ENCODE measurements at regions not wholly inside any gene's neighbourhood (a gene's known extent, or its start where the extent isn't known, plus 50 kb on each side); places are given as distances from the start of the nearest gene placed in this dataset.

DNA sequence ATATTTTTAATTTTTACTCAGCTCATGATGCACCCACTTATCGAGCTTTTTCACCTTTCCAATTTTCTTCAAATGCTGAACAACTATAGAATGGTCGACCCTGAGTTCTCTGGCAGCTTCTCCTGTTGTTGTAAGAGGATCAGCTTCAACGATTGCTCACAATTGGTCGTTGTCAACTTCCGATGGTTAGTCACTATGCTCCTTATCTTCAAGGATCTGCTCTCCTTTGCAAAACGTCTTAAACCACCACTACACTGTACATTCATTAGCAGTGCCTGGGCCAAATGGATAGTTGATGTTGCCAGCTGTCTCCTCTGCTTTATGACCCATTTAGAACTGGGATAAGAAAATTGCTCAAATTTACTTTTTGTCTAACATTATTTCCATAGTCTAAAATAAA is 385.9 kb upstream of the LYPLAL1 start:
- no peak for ATAC-seq (replicated peaks; ENCODE audit: extremely low read depth, poor library complexity, severe bottlenecking)
- Mint-ChIP-seq H3K36me3 (ENCODE audit: insufficient read depth) (peaks cover 2% of the 10 kb centered on the region), H3K27me3 (no peaks in the 10 kb centered on the region), H3K4me3 (no peak overlapping the region), H3K9me3 (peaks cover 6% of the 10 kb centered on the region), H3K27ac (ENCODE audit: low read depth) (no peak overlapping the region), H3K4me1 (no peaks in the 10 kb centered on the region)
- no peak for DNase-seq (ENCODE audit: low spot score in 2 of 2)

DNA sequence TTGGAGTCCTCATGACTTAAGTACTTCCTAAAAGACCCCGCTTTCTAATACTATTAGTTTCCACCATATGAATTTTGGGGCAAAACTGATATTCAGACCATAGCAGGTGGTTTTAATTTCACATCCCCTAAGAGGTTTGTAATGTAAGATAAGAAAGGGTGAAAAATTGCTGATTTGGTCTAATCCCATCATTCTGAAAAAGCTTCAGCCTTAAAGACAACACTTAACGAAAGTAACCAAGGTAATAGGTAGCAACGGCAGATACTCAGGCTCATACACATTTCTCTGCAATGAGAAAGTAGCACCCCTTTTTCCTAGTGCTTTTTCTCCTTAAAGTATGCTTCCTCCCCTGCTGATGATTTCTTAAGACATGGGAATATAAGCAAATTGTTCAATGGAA is 376.9 kb upstream of the LYPLAL1 start:
- H3K4me1 Mint-ChIP-seq, result no peaks in the 10 kb centered on the region

DNA sequence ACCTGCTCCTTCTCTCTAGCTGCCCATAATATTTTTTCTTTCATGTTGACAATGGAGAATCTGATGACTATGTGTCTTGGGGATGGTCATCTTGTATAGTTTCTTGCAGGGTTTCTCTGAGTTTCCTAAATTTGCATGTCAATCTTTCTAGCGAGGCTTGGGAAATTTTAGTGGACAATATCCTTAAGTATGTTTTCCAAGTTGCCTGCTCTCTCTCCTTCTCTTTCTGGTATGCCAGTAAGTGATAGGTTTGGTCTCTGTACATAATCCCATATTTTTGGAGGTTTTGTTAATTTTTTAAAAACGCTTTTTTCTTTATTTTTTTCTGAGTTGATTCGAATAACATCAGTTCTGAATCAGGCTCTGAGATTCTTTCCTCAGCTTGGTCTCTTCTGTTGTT is 370.9 kb upstream of the LYPLAL1 start:
- Mint-ChIP-seq H3K27ac (ENCODE audit: low read depth) (no peak overlapping the region), H3K27me3 (no peaks in the 10 kb centered on the region), H3K4me1 (no peaks in the 10 kb centered on the region), H3K4me3 (no peak overlapping the region), H3K9me3 (peaks cover 9% of the 10 kb centered on the region), H3K36me3 (ENCODE audit: insufficient read depth) (no peaks in the 10 kb centered on the region)
- no peak for ATAC-seq (replicated peaks; ENCODE audit: extremely low read depth, poor library complexity, severe bottlenecking)
- DNase-seq (ENCODE audit: low spot score in 2 of 2), result no peak

More for the DNA sequence above, 376.9 kb upstream of the LYPLAL1 start:
- Mint-ChIP-seq H3K27ac (ENCODE audit: low read depth) (no peak overlapping the region), H3K36me3 (ENCODE audit: insufficient read depth) (no peaks in the 10 kb centered on the region), H3K4me3 (no peak overlapping the region), H3K9me3 (peaks cover 9% of the 10 kb centered on the region), H3K27me3 (no peaks in the 10 kb centered on the region)
- no peak for DNase-seq (ENCODE audit: low spot score in 2 of 2)
- no peak for ATAC-seq (replicated peaks; ENCODE audit: extremely low read depth, poor library complexity, severe bottlenecking)

DNA sequence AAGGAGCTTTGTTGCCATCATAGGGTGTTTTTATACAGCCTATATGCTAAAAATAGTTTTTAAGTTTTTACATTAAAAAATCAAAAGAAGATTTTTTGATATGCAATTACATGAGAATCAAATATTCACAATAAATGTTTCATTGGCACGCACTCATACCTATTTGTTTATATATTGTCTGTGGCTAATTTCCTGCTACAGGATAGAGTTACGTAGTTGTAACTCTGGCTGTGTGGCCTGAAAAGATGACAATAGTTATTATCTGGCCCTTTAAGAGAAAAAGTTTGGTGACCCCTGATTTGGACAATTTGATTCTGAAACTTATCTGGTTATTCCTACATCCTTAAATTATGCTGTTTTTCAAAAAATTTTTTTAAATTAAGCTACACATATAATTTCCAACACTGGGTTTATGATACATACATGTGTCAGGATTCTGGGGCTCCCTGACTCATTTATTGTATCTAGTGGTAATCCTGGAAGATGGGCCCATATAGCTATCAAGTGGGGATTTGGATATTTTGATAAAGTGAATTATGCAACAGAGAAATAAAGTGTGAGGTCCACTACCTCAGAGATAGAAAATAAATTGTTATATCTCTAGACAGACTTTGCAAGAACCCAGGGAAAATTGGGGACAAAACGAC is 370.2 kb upstream of the LYPLAL1 start:
- no peak overlapping the region for H3K27ac Mint-ChIP-seq (ENCODE audit: low read depth)
- H3K4me1 Mint-ChIP-seq, result no peaks in the 10 kb centered on the region

DNA sequence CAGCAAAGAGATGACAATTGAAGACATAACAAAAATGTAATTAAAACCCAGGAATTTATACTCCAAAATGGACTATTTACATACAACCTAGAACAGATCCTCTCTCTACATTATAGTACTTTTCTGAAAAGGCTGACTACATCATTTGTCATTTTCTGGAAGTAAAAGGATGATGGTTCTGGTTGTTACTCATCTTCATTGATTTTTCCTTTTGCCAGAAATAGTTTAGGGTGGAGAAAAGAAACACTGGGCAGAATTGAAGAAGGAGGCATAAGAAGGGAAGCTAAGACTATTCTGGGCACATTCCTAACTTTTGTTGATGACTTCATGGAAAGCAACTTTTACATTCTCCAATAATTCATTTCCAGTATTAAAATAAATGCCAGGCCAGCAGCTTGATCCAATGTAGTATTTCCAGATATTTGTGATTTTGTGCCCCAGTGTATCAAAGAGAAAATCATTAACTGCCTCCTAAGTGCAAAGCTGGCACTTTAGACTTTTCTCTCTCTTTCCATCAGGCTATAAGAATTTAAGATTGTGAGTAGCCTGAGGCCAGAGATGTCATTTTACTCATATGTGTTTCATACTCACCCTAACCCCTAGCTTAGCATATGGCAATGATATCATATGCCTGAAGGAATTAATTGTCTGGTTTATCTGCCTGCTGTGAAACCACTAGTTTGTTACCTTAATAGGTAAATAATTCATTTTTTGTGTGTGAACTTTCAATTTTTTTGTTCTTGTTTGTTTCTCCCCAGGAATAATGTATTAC is 369.5 kb upstream of the LYPLAL1 start:
- no peaks in the 10 kb centered on the region for H3K4me1 Mint-ChIP-seq
- H3K27ac Mint-ChIP-seq (ENCODE audit: low read depth), result no peak overlapping the region

More for the DNA sequence above, 370.2 kb upstream of the LYPLAL1 start:
- H3K27me3 Mint-ChIP-seq, result no peaks in the 10 kb centered on the region
- H3K36me3 Mint-ChIP-seq (ENCODE audit: insufficient read depth), result no peaks in the 10 kb centered on the region
- ATAC-seq (replicated peaks; ENCODE audit: extremely low read depth, poor library complexity, severe bottlenecking) (no peak), DNase-seq (ENCODE audit: low spot score in 2 of 2) (no peak)
- no peak overlapping the region for H3K4me3 Mint-ChIP-seq
- peaks cover 13% of the 10 kb centered on the region for H3K9me3 Mint-ChIP-seq

DNA sequence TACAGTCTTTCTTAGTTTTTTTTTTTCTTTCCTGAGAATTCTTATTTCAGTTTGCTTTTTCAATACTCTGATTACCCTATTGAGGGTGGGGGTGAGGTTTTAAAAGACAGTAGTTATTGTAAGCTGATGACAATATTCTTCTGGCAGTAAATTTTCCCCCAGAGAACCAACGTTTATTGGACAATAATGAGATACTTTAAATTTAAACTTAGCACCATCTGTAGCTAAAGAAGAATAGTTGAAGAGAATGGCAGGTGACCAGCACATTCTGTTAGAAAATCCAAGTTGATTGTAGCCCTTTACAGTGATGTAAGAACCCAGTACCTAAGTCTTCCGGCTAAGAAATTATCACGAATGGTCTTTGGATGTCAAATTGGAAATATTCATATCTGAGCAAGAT is 364.6 kb upstream of the LYPLAL1 start:
- Mint-ChIP-seq H3K36me3 (ENCODE audit: insufficient read depth) (no peaks in the 10 kb centered on the region), H3K27ac (ENCODE audit: low read depth) (no peak overlapping the region), H3K4me1 (no peaks in the 10 kb centered on the region), H3K27me3 (no peaks in the 10 kb centered on the region), H3K9me3 (peaks cover 11% of the 10 kb centered on the region), H3K4me3 (no peak overlapping the region)
- ATAC-seq (replicated peaks; ENCODE audit: extremely low read depth, poor library complexity, severe bottlenecking) (no peak), DNase-seq (ENCODE audit: low spot score in 2 of 2) (no peak)

More for the DNA sequence above, 369.5 kb upstream of the LYPLAL1 start:
- Mint-ChIP-seq H3K27me3 (no peaks in the 10 kb centered on the region), H3K9me3 (peaks cover 20% of the 10 kb centered on the region), H3K36me3 (ENCODE audit: insufficient read depth) (no peaks in the 10 kb centered on the region), H3K4me3 (no peak overlapping the region)
- DNase-seq (ENCODE audit: low spot score in 2 of 2), result no peak
- no peak for ATAC-seq (replicated peaks; ENCODE audit: extremely low read depth, poor library complexity, severe bottlenecking)

DNA sequence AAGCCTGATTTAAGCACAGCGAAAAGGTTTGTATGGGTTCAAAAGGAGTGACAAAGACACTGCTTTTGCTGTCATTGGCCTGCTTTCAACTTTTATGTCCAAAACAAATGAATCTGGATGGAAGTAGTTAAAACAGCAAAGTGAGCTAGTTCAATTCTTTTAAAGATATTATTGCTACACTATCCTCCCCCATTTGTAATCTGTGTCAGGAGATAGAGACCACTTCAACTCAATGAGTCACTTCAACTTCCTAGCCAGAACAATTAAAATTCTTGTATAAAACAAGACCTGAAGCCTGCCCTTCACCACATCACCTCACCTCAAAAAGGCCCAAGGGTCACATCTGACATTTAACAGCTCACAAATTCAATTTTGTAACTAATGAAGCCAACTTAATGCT is 364.1 kb upstream of the LYPLAL1 start:
- Mint-ChIP-seq H3K4me3 (no peak overlapping the region), H3K9me3 (peaks cover 11% of the 10 kb centered on the region), H3K27ac (ENCODE audit: low read depth) (no peak overlapping the region), H3K27me3 (no peaks in the 10 kb centered on the region), H3K36me3 (ENCODE audit: insufficient read depth) (no peaks in the 10 kb centered on the region), H3K4me1 (no peaks in the 10 kb centered on the region)
- ATAC-seq (replicated peaks; ENCODE audit: extremely low read depth, poor library complexity, severe bottlenecking) (no peak), DNase-seq (ENCODE audit: low spot score in 2 of 2) (no peak)

DNA sequence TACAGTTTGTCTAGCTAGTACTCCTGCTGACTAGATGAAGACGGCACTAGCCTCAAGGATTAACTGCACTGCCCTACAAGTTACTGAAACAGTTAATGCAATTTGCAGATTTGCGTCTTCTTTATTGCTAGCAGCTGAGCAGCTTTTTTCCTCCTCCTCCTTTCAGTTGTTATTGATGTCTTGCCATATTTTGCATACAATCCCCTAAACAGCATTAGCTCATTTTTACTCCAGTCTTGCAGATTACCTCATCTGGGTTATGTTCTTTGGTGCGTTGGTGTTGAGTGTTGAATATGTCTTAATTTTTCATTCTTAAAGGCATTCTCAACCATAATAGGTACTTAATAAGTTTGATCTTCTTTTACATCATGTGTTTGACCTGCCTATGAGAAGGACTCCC is 363.4 kb upstream of the LYPLAL1 start:
- Mint-ChIP-seq H3K9me3 (peaks cover 11% of the 10 kb centered on the region), H3K36me3 (ENCODE audit: insufficient read depth) (no peaks in the 10 kb centered on the region), H3K27me3 (no peaks in the 10 kb centered on the region), H3K4me3 (no peak overlapping the region), H3K27ac (ENCODE audit: low read depth) (no peak overlapping the region), H3K4me1 (no peaks in the 10 kb centered on the region)
- ATAC-seq (replicated peaks; ENCODE audit: extremely low read depth, poor library complexity, severe bottlenecking) (no peak), DNase-seq (ENCODE audit: low spot score in 2 of 2) (no peak)

DNA sequence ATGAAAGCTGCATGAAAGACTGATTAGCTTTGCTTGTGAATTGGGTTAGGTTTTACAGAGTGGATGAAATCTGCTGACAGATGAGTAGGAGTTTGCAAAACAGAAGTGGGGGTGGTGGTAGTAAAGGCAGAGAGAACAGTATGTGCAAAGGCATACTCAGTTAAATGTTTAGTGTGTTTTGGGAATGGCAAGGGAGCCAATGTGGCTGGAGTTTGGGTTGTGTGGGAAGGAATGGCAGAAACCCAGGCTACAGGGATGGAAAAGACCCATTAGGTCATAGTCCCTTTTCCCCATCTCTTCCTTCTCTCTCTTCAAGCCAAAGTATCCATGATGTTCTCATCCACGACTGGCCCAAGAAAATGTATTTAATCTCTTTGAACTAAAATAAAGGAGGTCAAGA is 362.2 kb upstream of the LYPLAL1 start:
- Mint-ChIP-seq H3K9me3 (peaks cover 11% of the 10 kb centered on the region), H3K4me3 (no peak overlapping the region), H3K27me3 (no peaks in the 10 kb centered on the region), H3K4me1 (no peaks in the 10 kb centered on the region), H3K36me3 (ENCODE audit: insufficient read depth) (no peaks in the 10 kb centered on the region), H3K27ac (ENCODE audit: low read depth) (no peak overlapping the region)
- no peak for ATAC-seq (replicated peaks; ENCODE audit: extremely low read depth, poor library complexity, severe bottlenecking)
- no peak for DNase-seq (ENCODE audit: low spot score in 2 of 2)

DNA sequence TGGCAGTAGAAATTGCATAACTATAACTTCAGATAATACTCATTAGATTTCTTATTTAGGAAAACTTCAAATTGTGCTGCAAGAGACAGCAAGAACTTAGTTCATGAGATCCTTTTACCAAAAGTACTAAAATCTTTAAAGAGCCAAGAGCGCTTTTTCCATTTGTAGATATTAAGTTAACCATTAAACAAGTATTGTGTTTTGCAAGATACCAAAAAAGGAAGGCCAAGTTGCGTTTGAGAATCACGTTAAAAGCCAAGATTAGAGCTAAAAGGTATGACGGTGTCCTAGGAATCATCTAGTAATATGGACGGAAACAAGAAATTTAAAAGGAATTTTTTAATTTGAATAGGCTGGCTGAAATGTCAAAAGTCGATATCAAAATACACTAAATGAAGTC is 361.3 kb upstream of the LYPLAL1 start:
- Mint-ChIP-seq H3K36me3 (ENCODE audit: insufficient read depth) (no peaks in the 10 kb centered on the region), H3K9me3 (peaks cover 11% of the 10 kb centered on the region), H3K27me3 (no peaks in the 10 kb centered on the region), H3K27ac (ENCODE audit: low read depth) (no peak overlapping the region), H3K4me3 (no peak overlapping the region), H3K4me1 (no peaks in the 10 kb centered on the region)
- no peak for ATAC-seq (replicated peaks; ENCODE audit: extremely low read depth, poor library complexity, severe bottlenecking)
- DNase-seq (ENCODE audit: low spot score in 2 of 2), result no peak

DNA sequence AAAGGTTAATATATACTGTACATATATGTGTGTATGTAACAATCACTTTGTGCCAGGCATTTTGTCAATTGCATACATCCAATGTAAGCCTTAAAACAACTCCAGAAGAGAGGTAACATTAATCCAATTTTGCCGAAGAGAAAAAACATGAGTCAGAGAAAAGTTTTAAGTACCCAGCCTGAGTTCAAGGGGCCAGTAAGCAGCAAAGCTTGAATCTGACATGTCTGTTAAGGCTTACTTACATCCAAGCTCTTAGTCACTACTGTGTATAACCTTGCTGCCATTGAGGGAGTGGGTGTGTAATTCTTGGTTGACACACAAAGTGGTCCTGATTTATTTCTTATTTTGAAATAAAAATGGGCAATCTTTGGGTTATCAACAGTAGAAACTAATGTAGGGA is 360.4 kb upstream of the LYPLAL1 start:
- H3K27me3 Mint-ChIP-seq, result no peaks in the 10 kb centered on the region
- H3K36me3 Mint-ChIP-seq (ENCODE audit: insufficient read depth), result no peaks in the 10 kb centered on the region
- H3K9me3 Mint-ChIP-seq, result peaks cover 9% of the 10 kb centered on the region
- DNase-seq (ENCODE audit: low spot score in 2 of 2) (no peak), ATAC-seq (replicated peaks; ENCODE audit: extremely low read depth, poor library complexity, severe bottlenecking) (no peak)
- H3K4me3 Mint-ChIP-seq, result no peak overlapping the region
- no peaks in the 10 kb centered on the region for H3K4me1 Mint-ChIP-seq
- H3K27ac Mint-ChIP-seq (ENCODE audit: low read depth), result no peak overlapping the region

DNA sequence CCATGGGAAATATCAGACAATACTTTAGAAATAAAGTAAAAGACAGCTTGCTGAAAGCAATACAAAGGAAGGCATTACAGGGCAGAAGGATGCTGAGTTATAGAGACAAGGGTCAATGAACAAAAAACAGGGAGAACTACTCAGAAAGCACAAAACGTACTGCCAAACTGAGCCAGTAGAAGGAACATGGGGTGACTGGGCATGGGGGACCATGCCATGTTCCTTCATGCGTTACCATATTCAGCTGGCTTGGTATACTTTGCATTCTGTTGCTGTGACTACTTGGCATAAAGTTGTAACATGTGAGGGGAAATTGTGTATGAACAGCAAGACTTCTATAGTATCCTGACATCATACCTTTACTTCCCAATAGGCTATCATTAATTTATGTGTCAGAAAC is 358.6 kb upstream of the LYPLAL1 start:
- H3K27me3 Mint-ChIP-seq, result no peaks in the 10 kb centered on the region
- no peaks in the 10 kb centered on the region for H3K4me1 Mint-ChIP-seq
- H3K36me3 Mint-ChIP-seq (ENCODE audit: insufficient read depth), result no peaks in the 10 kb centered on the region
- H3K4me3 Mint-ChIP-seq, result no peak overlapping the region
- ATAC-seq (replicated peaks; ENCODE audit: extremely low read depth, poor library complexity, severe bottlenecking) (no peak), DNase-seq (ENCODE audit: low spot score in 2 of 2) (no peak)
- H3K27ac Mint-ChIP-seq (ENCODE audit: low read depth), result no peak overlapping the region
- no peaks in the 10 kb centered on the region for H3K9me3 Mint-ChIP-seq

DNA sequence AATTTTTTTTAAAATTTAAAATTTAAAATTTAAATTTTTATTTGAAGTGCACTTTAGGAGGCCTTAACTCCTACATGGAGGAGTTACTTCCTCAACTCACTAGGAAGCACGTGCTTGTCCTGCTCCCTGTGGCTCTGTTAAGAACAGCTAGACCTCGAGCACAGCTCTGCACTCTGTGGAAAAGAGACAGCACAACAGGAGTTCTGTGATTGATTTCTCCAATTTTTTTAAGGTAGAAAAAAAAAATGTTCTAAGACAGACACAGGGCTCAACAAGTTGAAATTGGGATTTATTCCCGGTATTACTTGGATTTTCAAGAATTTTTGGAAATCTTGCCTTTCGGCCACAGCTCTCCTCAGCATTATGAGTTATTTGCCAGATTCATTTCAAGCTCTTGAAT is 356.6 kb upstream of the LYPLAL1 start:
- peaks cover 7% of the 10 kb centered on the region for H3K9me3 Mint-ChIP-seq
- no peak overlapping the region for H3K4me3 Mint-ChIP-seq
- H3K27me3 Mint-ChIP-seq, result no peaks in the 10 kb centered on the region
- ATAC-seq (replicated peaks; ENCODE audit: extremely low read depth, poor library complexity, severe bottlenecking) (no peak), DNase-seq (ENCODE audit: low spot score in 2 of 2) (no peak)
- no peak overlapping the region for H3K27ac Mint-ChIP-seq (ENCODE audit: low read depth)
- no peaks in the 10 kb centered on the region for H3K4me1 Mint-ChIP-seq
- no peaks in the 10 kb centered on the region for H3K36me3 Mint-ChIP-seq (ENCODE audit: insufficient read depth)
